Islet of Langerhans (tissue), 1 donor: ENCODE measurements at regions not wholly inside any gene's neighbourhood (a gene's known extent, or its start where the extent isn't known, plus 50 kb on each side); places are given as distances from the start of the nearest gene placed in this dataset.
"Not testable (repeated sequence)": the region's sequence is repeated elsewhere in the genome, so short reads cannot be mapped to it uniquely, and the experiment has no call there.

Experiments
- FAIRE-seq: peaks from one replicate; lab custom pipeline; 2011; peaks lifted over from hg19 to GRCh38; lab: Jason Lieb, UNC

DNA sequence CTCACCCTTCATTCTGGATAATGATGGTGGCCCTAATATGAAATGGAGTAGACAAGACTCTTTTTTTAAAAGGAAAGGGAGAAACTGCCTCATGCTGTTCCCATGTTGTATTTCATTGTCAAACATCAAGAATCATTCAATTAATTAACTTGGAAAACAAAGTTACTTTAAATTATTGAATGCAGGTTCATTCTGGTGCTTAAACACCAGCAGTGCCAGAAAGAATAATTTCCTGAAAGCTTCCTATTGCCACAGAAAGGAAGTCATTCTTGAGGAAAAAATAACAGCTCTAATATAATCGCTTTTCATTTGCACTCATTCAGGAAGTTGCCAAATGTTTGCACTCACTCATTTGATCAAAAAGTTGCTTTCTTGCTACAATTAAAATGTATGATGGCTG lies 497.1 kb upstream of the CDH11 start:
- FAIRE-seq: no peak

DNA sequence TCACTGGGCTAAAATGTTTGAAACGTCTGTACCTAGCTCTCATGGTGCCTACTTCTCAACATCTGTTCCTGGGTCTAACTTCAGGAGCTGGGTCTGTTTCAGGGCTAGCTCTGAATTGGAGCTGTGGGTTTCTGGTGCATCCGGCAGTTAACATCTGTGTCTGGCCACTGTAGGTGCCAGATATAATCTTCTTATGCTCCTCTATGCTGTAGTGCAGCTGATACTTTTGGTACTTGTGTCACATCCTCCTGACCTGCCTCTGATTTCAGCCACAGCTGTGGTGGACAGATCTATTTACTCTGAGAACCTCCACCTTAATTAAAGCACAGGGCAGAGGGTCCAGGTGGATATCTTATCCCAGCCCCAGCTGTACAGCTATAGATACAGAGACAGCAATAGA lies 496.5 kb upstream of the CDH11 start:
- no peak for FAIRE-seq

DNA sequence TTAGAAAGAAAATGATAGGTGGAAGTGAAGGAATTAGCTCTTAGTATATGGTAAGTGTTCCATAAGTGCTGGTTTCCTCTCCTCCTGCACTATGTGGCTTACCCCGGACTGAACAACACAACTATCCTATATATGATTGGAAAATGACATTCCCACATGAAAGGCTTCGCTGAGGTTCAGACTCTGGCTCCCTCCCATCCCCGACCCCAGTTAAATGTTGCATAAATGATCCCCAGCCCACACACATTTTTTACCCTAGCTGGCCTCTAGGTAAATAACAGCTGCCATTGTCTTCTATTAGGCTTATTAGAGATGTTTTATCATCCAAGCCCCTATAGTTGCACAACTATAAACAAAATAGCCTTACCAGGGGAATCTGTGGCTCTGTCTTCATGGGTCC lies 495.6 kb upstream of the CDH11 start:
- FAIRE-seq: no peak

DNA sequence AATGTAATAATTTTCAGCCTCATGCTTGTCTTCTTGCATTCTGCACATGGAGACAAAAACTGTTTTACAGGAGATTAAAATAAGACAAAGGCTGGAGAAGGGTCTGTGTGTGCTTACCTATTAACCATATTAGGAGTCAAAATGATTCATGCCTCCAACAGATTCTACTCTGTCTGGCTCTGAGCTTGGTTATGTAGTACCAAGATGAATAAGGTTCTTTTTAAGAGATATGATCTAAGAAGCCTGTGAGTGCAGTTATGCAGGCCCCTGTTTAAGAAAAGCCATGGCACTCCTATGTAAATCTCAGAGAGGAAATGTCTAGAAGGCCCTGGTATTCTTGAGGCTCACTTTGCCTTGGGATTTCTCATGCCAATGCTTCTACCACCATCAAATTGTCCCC lies 486.6 kb upstream of the CDH11 start:
- no peak for FAIRE-seq

DNA sequence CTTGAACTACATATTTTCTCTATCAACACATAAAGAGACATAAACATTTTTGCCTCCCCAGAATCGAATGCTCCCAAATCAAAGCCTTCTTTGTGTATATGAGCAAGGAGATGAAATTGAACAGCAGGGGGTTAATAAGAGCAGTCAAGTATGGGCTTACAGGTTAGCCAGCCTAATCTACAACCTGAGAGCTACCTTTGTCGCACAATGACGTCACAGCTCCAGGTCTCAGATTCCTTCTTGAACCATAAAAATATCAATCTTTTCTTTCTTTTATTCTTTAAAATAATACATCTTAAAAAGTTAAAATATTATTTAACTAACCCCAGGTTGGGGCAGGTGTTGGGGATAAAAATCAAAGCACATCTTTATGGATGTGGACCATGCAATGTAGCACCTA lies 482.9 kb upstream of the CDH11 start:
- FAIRE-seq: no peak

DNA sequence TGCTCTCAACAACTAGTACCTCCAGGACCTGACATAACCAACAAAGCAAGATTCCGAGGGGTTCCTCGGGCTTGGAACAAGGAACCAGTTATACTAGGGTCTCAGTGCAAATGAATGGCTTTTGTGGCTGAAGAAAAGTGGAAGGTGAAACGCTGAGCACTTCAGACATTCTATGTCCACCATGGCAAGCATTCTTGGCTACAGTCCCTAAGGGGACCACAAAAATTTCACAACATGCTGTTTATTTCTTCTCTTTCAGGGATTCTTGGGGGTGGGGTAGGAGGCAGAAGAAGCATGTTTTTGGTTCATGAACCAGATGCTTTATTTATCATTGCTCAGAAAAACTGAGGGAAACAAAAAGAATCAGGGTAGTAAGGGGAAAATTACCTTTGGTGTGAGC lies 479.9 kb upstream of the CDH11 start:
- no peak for FAIRE-seq

DNA sequence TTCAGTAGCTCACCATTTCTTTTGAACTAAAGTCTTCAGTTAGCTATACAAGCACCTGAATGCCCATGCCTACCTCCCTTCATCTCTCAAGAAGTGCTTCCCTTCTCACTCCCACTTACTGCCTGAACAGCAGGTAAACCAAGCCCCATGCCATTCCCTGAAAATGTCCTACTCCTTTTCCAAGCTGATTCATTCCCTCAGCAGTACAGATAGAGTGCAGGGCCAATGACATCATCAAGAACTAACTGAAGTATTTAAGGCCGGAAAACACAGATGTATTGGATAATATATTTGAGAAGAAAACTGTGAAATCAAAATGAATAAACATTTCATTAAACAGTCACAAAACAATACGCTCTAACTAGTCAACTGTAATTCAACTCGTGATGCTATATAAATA lies 478.8 kb upstream of the CDH11 start:
- no peak for FAIRE-seq

DNA sequence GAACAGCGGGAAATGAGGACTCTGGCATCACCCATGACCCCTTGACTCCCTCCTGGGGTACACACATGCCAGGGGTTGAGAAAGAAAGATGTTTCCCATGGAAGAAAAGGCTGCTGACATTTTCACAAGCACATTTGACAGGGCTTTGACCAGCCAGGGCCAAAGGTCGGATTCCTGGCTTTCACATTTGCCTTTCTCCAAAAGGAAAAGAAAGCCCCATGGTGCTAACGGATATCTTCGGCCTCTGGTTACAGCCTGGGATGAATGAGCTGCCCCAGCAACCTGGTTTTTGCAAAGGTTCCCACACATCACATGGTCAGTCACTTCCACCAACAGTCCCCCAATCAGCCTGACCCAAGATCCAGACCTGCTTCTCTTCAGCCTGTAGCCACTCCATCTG lies 478.2 kb upstream of the CDH11 start:
- FAIRE-seq: no peak

DNA sequence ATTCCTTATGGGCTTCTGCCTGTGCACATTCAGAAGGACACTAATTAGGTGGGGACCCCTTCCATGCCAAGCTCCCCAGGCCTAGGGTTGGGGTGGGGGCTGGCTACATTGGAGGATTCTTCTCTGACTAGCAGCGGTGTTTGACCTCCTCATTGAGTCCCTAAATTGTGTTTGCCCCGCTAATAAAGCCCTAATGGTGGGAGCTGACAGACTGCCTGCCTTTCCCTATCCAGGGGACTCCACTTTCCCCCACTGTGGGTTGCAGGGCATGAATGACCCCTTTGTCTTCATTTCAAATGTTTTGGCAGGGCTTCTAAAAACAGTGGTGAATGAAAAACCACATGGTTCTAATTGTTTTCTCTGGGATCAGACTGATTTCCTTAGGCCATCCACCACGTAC lies 476.8 kb upstream of the CDH11 start:
- FAIRE-seq: no peak

DNA sequence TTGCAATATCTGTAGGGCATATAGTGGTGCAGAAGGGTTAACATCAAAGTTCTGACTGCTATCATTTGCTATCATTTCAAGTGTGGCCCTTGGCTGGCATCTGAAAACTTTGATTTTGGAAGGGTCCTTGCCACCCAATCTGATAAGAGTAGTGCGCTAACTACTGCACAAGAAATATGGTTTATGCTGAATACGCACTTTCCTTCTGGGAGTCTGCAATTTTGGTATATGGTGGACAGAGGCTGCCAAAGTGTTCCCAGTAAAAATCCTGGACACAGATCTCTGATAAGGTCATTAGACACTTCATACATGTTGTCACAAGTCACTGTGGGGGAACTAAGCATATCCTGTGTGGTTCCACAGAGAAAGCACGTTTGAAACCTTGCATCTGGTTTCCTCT lies 461.6 kb upstream of the CDH11 start:
- no peak for FAIRE-seq

DNA sequence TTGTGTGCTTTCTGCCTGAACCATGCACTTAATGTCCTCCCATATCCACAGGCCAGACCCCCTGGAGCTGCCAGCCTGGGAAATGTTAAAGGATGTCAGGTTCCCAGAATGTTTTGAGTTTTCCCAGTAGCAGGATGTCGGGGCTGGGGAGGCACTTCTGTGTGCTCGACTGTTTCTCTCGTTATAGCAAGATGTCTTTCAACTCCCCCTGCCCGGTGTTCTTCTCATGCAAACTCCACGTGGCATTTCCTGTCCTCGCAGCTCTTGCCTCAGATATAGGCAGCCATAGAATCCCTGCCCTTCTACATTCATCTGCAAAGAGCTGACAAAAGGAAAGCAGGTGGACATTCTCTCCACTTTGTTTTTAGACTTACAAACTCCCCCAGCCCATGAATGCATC lies 457.2 kb upstream of the CDH11 start:
- no peak for FAIRE-seq

DNA sequence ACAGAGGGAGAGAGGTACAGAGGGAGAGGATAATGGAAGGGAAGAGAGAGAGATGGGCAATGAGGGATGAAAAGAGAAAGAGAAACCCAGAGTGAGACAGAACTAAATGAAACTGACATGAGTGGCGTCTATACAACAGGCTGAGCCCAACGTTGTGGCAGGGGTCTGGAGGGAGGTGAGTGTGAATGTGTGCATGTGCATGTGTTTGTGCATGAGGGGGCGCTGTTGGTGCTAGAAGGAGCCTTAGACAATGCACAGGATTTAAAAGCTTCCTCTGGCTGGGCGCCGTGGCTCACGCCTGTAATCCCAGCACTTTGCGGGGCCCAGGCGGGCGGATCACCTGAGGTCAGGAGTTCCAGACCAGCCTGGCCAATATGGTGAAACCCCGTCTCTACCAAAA lies 454.8 kb upstream of the CDH11 start:
- FAIRE-seq: no peak

DNA sequence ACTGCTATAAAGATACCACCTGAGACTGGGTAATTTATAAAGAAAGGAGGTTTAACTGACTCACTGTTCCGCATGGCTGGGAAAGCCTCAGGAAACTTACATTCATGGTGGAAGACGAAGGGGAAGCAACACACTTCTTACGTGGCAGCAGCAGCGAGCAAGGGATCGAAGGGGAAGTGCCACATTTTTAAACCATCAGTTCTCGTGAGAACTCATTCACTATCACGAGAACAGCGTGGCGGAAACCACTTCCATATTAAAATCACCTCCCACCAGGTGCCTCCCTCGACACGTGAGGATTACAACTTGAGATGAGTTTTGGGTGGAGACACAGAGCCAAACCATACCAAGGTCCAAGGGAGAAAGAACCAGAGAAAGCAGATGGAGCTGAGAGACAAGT lies 454.3 kb upstream of the CDH11 start:
- no peak for FAIRE-seq

DNA sequence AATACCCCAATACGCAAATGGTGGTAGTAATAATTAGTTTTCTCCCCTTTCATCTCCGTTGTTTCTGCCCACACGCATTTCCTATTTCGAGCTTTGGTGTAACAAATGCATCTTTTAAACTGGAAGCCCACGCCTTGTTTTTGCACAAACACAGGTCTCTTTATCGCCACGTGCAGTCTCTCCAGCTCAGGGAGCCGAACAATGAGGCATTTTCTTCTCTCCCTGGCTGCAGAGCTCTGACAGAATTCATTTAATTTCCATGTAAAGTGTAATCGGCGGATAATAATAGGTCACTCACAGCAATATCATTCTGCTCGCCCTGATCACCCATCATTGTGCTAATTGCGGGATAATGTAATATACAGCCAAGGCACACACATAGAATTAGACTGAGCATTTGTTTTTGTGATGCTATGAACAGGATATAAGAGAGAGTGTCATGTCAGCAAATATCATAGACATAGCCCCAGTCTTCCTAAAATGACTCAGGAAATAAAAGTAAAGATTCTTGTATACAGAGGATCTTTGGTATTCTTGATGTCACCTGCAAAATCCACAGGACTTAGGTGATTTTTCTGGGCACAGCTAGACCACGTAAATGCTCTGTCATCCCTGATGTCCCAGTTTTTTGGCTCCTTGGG lies 452.6 kb upstream of the CDH11 start:
- no peak for FAIRE-seq

DNA sequence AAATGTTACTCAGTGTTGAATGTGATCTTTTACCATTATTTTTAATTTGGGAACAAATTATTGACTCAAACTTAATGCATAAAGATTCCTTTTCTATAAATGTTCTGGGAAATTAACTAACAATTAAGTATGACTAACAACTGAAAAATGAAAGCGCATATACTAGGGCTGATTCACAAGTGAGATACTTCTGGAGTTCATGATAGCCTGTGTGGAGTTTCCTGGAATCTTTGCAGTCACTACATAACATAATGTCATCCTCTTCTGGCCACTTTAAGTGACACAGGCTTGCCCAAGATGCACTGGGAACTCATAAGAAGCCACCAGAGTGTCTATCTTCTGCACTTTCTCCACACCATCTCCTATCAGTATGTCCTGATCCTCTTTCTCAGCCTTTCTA lies 450.3 kb upstream of the CDH11 start:
- no peak for FAIRE-seq

DNA sequence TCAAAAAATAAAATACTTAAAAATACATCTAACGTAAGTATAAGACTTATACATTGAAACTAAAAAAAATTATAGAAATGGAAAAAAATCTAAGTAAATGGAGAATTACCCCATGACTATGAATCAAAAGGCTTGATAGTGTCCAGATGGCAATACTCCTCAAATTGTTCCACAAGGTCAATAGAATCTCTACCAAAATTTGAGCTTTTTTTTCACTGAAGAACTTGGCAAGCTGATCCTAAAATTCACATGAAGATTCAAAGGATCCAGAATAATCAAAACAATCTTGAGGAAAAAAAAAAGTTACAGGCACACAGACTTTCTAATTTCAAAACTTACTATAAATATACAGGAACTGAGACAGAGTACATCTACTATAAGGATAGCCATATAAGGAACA lies 448.4 kb upstream of the CDH11 start:
- no peak for FAIRE-seq

DNA sequence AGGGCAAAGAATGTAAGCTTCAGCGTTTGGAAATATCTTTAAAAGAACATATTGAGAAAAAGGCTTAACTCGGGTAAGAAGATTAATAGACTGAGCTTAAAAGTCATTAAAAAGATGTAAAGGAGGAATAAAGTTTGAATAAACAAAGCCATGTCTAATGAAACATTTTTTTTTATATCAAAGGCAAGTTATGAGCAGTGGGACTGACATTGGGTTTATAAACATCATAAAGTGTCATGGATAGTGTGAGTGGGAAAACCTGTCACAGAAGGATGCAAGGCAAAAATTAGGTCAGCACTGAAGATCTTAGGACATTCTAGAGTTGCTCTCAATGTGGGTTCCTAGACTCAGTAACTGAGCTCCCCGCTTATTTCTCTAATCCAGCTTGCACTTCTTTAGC lies 438.0 kb upstream of the CDH11 start:
- no peak for FAIRE-seq

DNA sequence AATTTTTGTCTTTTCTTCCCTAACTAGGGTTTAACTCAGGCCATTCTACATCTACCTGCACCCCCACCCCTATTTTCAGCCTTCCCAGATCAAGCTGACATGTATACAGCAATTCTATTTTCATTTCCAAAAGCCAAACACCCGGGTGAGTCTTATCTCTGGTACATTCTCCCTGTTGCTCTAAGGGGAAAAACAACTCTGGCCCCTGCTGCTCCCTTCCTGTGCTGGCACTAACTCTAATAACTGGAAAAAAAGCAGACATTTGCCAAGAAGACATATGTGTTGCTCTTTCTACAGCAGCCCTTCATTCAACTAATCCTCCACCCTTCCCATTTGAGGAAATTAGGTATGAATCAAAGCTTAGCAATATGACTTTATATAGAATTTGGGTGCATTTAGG lies 427.8 kb upstream of the CDH11 start:
- not testable (repeated sequence) for FAIRE-seq

DNA sequence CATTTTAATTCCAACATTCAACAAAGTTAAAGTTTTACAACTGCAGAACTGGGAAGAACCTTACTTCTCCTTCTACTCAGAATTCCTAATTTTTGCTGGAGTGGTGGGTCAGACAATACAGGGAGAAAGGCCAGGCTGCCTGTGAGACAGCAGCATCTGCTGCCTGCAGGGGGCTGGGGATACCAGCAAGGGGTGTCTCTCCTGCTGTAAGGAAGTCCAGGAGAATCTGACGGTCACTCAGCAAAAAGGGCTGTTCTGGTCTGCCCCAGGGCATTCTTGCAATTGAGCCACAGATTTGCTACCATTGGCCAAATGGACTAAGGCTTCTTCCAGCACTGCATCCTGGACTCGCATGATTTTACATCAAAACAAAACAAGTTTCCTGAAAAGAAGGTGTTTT lies 426.6 kb upstream of the CDH11 start:
- FAIRE-seq: no peak

DNA sequence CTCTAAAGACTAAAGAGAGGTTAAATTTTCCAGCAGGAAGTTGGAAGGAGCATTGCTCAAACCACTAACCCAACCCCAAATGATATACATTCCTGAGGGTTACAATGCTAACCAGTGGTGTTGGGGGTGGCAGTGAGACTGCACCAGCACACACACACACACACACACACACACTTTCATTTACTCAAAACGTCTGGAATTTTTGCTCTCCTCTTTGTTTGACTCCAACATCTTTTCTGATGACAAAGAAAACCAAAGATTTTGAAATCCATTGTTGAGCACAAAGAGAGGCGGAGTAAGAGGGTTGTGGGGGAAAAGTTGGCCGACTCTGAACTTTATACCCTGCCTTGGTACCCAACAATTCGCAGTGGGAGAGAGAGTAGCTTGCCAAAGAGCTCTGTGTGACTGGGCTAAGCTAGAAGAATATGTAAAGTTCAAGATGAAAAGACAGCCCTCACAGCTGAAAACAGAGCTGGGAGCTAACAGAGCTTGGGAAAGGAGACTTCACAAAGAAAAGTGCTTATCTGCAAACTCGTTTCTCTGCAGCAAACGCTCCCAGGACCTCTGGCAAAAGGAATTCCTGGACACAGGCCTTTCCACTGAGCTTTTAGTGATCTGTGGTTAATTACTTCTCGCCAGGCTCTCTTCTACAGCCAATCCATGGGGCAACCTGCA lies 426.0 kb upstream of the CDH11 start:
- FAIRE-seq: no peak

DNA sequence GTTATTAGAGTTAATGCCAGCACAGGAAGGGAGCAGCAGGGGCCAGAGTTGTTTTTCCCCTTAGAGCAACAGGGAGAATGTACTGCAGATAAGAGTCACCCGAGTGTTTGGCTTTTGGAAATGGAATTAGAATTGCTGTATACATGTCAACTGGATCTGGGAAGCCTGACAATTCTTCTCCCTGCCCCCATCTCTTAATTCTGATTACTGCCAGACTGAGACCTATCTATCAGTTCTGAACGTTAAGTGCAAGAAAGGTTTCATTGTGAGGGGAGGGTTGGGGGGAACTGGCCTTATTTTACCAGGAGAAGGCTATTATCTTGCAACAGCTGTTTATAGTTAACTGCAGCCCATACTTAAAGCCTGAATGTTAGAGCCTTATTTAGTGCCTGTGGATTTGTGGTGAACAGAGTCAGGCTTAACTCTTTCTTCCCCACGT lies 424.5 kb upstream of the CDH11 start:
- FAIRE-seq: no peak

DNA sequence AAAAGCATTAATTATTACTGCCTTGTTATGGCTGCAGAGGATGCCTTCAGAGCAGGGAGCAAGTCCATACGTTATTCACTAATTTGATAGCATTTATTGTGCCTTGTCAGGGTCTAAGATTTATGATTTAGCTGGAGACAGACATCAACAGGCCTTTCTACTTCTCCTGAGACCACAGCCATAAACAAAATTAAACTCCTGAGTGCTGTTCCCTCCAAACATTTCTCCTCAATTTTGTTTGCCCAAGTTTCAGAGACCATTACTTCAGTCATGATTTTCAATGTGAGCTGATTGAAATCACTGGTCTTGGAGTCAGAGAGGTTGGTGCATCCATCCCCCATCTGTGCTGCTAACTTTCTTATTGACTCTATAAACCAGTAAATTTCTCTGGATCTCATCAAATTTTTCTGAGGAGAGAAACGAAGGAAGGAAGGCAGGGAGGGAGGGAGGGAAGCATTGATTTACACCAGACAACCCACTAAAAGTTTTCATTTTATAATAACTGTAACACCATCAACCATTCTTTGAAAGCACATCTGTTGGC lies 423.6 kb upstream of the CDH11 start:
- no peak for FAIRE-seq

DNA sequence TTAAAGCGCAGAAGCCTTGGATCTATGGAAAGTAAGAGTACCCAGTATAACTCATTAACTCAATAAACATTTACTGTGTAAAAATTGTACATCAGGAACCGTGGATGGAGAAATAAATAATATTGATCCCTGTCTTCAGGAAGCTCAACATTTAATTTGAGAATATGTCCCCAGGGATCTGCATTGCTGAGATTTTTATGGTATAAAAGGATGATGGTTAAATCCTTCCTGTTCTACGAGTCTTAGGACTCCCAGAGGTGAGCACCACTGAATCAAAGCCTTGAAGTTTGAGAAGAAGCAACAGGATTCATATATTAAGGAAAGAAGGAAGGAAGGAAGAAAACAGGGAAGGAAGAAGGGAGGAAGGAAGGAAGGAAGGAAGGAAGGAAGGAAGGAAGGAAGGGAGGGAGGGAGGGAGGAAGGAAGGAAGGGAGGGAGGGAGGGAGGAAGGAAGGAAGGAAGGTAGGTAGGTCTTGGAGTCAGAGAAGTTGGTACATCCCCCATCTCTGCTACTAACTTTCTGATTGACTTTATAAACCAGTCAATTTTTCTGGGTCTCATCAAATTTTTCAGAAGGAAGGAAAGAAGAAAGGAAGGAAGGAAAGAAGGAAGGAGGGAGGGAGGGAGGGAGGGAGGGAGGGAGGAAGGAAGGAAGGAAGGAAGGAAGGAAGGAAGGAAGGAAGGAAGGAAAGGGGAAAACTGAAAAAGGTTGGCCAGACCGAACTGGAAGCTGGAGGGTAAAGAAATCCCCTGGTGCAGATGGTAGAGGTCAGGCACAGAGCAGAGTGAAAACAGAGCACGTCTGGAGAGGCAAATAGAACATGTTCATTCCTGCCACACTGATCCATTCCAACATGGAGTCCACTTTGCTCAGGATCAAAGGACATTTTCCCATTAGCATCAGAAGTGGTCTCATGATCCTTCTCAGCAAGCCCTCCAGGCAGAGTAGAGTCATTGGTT lies 422.2 kb upstream of the CDH11 start:
- no peak for FAIRE-seq
